ENCODE measurements at regions not wholly inside any gene's neighbourhood (a gene's known extent, or its start where the extent isn't known, plus 50 kb on each side); places are given as distances from the start of the nearest gene placed in this dataset.

- TF ChIP-seq POLR2A (IDR thresholded peaks at IDR 0.05; ENCODE audit: low read length) (no peak), GATA1 (IDR thresholded peaks at IDR 0.05; ENCODE audit: low read depth, low read length) (no peak)
Measured at GRCh38 chr6:145400508-145400907, 334.8 kb downstream of the EPM2A start.
